ENCODE measurements at regions not wholly inside any gene's neighbourhood (a gene's known extent, or its start where the extent isn't known, plus 50 kb on each side); places are given as distances from the start of the nearest gene placed in this dataset.

DNA sequence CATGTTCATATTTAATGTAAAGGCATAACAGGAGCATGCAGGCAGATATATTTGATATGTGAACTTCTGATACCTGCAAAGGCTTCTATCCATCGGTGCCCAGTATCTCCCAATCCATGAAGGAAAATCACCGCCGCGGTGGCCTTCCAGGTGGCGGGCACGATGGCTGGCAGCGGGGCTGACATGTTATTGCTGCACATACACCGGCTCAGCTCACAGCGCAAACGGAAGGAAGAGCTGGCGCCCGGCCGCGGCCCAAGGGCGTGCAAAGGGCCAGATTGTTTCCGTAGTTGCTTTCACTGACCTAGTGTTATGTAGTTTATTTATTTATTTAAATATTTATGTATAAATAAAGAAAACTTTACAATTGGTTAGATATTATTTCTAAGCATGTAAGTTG lies 322.7 kb upstream of the PITX2 start:
- H3K27ac ChIP-seq (ENCODE audit: low read depth in 1 of 2, low read length in 2 of 2): no peak overlapping the region
- H3K9ac ChIP-seq (ENCODE audit: low read depth in 1 of 2, low read length in 2 of 2): no peak overlapping the region
- TF ChIP-seq, protein P1, sequence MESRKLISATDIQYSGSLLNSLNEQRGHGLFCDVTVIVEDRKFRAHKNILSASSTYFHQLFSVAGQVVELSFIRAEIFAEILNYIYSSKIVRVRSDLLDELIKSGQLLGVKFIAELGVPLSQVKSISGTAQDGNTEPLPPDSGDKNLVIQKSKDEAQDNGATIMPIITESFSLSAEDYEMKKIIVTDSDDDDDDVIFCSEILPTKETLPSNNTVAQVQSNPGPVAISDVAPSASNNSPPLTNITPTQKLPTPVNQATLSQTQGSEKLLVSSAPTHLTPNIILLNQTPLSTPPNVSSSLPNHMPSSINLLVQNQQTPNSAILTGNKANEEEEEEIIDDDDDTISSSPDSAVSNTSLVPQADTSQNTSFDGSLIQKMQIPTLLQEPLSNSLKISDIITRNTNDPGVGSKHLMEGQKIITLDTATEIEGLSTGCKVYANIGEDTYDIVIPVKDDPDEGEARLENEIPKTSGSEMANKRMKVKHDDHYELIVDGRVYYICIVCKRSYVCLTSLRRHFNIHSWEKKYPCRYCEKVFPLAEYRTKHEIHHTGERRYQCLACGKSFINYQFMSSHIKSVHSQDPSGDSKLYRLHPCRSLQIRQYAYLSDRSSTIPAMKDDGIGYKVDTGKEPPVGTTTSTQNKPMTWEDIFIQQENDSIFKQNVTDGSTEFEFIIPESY (IDR thresholded peaks at IDR 0.05): no peak
- TF ChIP-seq RAD21 (IDR thresholded peaks at IDR 0.05) (no peak), EGR1 (IDR thresholded peaks at IDR 0.05; ENCODE audit: low read depth in 2 of 2) (no peak), HNF4A (conservative IDR thresholded peaks at IDR 0.05) (no peak), SP1 (IDR thresholded peaks at IDR 0.05) (no peak), TAF1 (conservative IDR thresholded peaks at IDR 0.05) (no peak), JUND (IDR thresholded peaks at IDR 0.05) (no peak), HNF4G (IDR thresholded peaks at IDR 0.05) (no peak), RXRA (IDR thresholded peaks at IDR 0.05) (no peak)
- TF ChIP-seq, protein P2, sequence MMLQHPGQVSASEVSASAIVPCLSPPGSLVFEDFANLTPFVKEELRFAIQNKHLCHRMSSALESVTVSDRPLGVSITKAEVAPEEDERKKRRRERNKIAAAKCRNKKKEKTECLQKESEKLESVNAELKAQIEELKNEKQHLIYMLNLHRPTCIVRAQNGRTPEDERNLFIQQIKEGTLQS (IDR thresholded peaks at IDR 0.05): no peak
- TF ChIP-seq, protein P3, sequence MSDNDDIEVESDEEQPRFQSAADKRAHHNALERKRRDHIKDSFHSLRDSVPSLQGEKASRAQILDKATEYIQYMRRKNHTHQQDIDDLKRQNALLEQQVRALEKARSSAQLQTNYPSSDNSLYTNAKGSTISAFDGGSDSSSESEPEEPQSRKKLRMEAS (IDR thresholded peaks at IDR 0.05): no peak
- 95% methylated on average over 16 of the region's 16 CpGs for WGBS
- DNase-seq (ENCODE audit: low spot score): no peak
- H3K27me3 ChIP-seq (ENCODE audit: control insufficient read depth in 4 of 4, insufficient read depth in 4 of 4, low read length in 3 of 4): peaks cover 0 to 4% (median 0%) of the 10 kb centered on the region in 4 donors
- no peaks in the 10 kb centered on the region for H3K4me1 ChIP-seq (ENCODE audit: control insufficient read depth in 4 of 4, insufficient read depth in 4 of 4, low read length in 3 of 4)
- no peaks in the 10 kb centered on the region for H3K9me3 ChIP-seq (ENCODE audit: control insufficient read depth in 4 of 4, low read length in 3 of 4)
- H3K36me3 ChIP-seq (ENCODE audit: control insufficient read depth in 4 of 4, insufficient read depth in 3 of 4, low read depth in 1 of 4, low read length in 3 of 4): no peaks in the 10 kb centered on the region
- no peak overlapping the region for H3K4me3 ChIP-seq (ENCODE audit: low read depth in 1 of 3, low read length in 3 of 3)

DNA sequence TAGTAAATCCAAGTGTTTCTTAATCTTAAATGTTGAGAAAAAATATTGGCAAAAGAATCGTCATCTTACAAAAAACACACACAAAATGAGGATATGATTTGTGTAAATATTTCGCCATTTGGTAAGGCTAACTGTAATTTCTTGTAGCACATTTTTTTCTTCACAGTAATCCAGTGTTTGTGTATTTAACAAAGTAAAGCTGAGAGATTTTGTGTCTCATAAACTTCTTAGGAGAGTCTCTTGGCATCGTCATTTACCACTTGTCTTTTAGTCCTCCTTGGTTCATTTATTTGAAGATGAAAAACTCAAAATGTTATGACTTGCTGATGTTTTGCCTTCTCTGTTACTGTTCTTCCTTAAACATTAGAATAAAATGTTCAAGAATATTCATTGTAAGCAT lies 326.7 kb upstream of the PITX2 start:
- no peak overlapping the region for H3K9ac ChIP-seq (ENCODE audit: low read depth in 1 of 2, low read length in 2 of 2)
- 81% methylated on average over 3 of the region's 3 CpGs for WGBS
- H3K4me1 ChIP-seq (ENCODE audit: control insufficient read depth in 4 of 4, insufficient read depth in 4 of 4, low read length in 3 of 4): no peaks in the 10 kb centered on the region
- no peaks in the 10 kb centered on the region for H3K36me3 ChIP-seq (ENCODE audit: control insufficient read depth in 4 of 4, insufficient read depth in 3 of 4, low read depth in 1 of 4, low read length in 3 of 4)
- H3K4me3 ChIP-seq (ENCODE audit: low read depth in 1 of 3, low read length in 3 of 3): no peak overlapping the region
- peaks cover 0 to 4% (median 2%) of the 10 kb centered on the region in 4 donors for H3K27me3 ChIP-seq (ENCODE audit: control insufficient read depth in 4 of 4, insufficient read depth in 4 of 4, low read length in 3 of 4)
- no peak overlapping the region for H3K27ac ChIP-seq (ENCODE audit: low read depth in 1 of 2, low read length in 2 of 2)
- TF ChIP-seq YY1 (IDR thresholded peaks at IDR 0.05): no peak
- TF ChIP-seq, protein P2 (IDR thresholded peaks at IDR 0.05): no peak
- TF ChIP-seq JUND (IDR thresholded peaks at IDR 0.05): no peak
- TF ChIP-seq HNF4G (IDR thresholded peaks at IDR 0.05): no peak
- no peak for TF ChIP-seq EGR1 (IDR thresholded peaks at IDR 0.05; ENCODE audit: low read depth in 2 of 2)
- TF ChIP-seq, protein P3 (IDR thresholded peaks at IDR 0.05): no peak
- TF ChIP-seq, protein P4, sequence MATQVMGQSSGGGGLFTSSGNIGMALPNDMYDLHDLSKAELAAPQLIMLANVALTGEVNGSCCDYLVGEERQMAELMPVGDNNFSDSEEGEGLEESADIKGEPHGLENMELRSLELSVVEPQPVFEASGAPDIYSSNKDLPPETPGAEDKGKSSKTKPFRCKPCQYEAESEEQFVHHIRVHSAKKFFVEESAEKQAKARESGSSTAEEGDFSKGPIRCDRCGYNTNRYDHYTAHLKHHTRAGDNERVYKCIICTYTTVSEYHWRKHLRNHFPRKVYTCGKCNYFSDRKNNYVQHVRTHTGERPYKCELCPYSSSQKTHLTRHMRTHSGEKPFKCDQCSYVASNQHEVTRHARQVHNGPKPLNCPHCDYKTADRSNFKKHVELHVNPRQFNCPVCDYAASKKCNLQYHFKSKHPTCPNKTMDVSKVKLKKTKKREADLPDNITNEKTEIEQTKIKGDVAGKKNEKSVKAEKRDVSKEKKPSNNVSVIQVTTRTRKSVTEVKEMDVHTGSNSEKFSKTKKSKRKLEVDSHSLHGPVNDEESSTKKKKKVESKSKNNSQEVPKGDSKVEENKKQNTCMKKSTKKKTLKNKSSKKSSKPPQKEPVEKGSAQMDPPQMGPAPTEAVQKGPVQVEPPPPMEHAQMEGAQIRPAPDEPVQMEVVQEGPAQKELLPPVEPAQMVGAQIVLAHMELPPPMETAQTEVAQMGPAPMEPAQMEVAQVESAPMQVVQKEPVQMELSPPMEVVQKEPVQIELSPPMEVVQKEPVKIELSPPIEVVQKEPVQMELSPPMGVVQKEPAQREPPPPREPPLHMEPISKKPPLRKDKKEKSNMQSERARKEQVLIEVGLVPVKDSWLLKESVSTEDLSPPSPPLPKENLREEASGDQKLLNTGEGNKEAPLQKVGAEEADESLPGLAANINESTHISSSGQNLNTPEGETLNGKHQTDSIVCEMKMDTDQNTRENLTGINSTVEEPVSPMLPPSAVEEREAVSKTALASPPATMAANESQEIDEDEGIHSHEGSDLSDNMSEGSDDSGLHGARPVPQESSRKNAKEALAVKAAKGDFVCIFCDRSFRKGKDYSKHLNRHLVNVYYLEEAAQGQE (IDR thresholded peaks at IDR 0.05): no peak
- no peak for TF ChIP-seq FOXA2 (IDR thresholded peaks at IDR 0.05)
- no peak for TF ChIP-seq TAF1 (conservative IDR thresholded peaks at IDR 0.05)
- TF ChIP-seq NR2F2 (IDR thresholded peaks at IDR 0.05): no peak
- no peak for TF ChIP-seq FOXA1 (IDR thresholded peaks at IDR 0.05)
- no peak for TF ChIP-seq GABPA (IDR thresholded peaks at IDR 0.05 in 1 of 2, conservative IDR thresholded peaks at IDR 0.05 in 1 of 2)
- TF ChIP-seq, protein P1 (IDR thresholded peaks at IDR 0.05): no peak
- no peaks in the 10 kb centered on the region for H3K9me3 ChIP-seq (ENCODE audit: control insufficient read depth in 4 of 4, low read length in 3 of 4)
- DNase-seq (ENCODE audit: low spot score): no peak

Measured in liver (tissue), 7 donors.